Trophoblast cell (in vitro differentiated cells and primary cell): ENCODE measurements at regions not wholly inside any gene's neighbourhood (a gene's known extent, or its start where the extent isn't known, plus 50 kb on each side); places are given as distances from the start of the nearest gene placed in this dataset.

Experiments
- DNase-seq, 2 donors: peaks; one replicate each; pipeline ENCODE4 v3.0.0-alpha.2; 2016
- H2AFZ ChIP-seq: 2 replicates; pipeline ENCODE4 v1.6.1; 2013; ENCODE audit warnings: low read length, moderate library complexity, mild to moderate bottlenecking; ENCODE audit not compliant: insufficient read depth, poor library complexity
- H2AK5ac ChIP-seq: 2 replicates; pipeline ENCODE4 v1.6.1; 2013; ENCODE audit warnings: mild to moderate bottlenecking, low read length
- H2BK120ac ChIP-seq: 2 replicates; pipeline ENCODE4 v1.6.1; 2013; ENCODE audit warnings: low read length, mild to moderate bottlenecking, moderate library complexity; ENCODE audit not compliant: insufficient read depth, poor library complexity
- H2BK12ac ChIP-seq: 2 replicates; pipeline ENCODE4 v1.6.1; 2013; ENCODE audit warnings: mild to moderate bottlenecking, low read length, moderate library complexity
- H2BK5ac ChIP-seq: 2 replicates; pipeline ENCODE4 v1.6.1; 2013; ENCODE audit warnings: low read length, low read depth, moderate library complexity, mild to moderate bottlenecking; ENCODE audit not compliant: poor library complexity
- H3K14ac ChIP-seq: 2 replicates; pipeline ENCODE4 v1.6.1; 2013; ENCODE audit warnings: mild to moderate bottlenecking, low read length
- H3K18ac ChIP-seq: 2 replicates; pipeline ENCODE4 v1.6.1; 2013; ENCODE audit warnings: mild to moderate bottlenecking, low read length
- H3K23ac ChIP-seq: 2 replicates; pipeline ENCODE4 v1.6.1; 2013; ENCODE audit warnings: low read length
- H3K27ac ChIP-seq: 2 replicates; pipeline ENCODE4 v1.5.1; 2013; ENCODE audit warnings: low read depth, mild to moderate bottlenecking, inconsistent platforms, low read length, moderate library complexity
- H3K27me3 ChIP-seq: 2 replicates; pipeline ENCODE4 v1.6.1; 2013; ENCODE audit warnings: inconsistent platforms, mild to moderate bottlenecking, low read length, moderate library complexity; ENCODE audit not compliant: insufficient read depth
- H3K36me3 ChIP-seq, 2 experiments: 1 replicate in 1 of 2; 2 replicates in 1 of 2; pipeline ENCODE4 v1.6.1; 2013; ENCODE audit warnings: low read length in 2 of 2, mild to moderate bottlenecking in 2 of 2, moderate library complexity in 1 of 2; ENCODE audit not compliant: insufficient read depth in 2 of 2, control insufficient read depth in 1 of 2
- H3K4ac ChIP-seq: 2 replicates; pipeline ENCODE4 v1.6.1; 2013; ENCODE audit warnings: low read depth, mild to moderate bottlenecking, low read length, moderate library complexity
- H3K4me1 ChIP-seq, 2 experiments: 1 replicate in 1 of 2; 2 replicates in 1 of 2; pipeline ENCODE4 v1.6.1; 2013; ENCODE audit warnings: low read length in 2 of 2, mild to moderate bottlenecking in 2 of 2, moderate library complexity in 1 of 2; ENCODE audit not compliant: insufficient read depth in 2 of 2, control insufficient read depth in 1 of 2
- H3K4me2 ChIP-seq: 2 replicates; pipeline ENCODE4 v1.6.1; 2013; ENCODE audit warnings: inconsistent platforms, mild to moderate bottlenecking, low read length, moderate library complexity
- H3K4me3 ChIP-seq: 2 replicates; pipeline ENCODE4 v1.5.1; 2013; ENCODE audit warnings: mild to moderate bottlenecking, low read depth, low read length, inconsistent platforms
- H3K79me1 ChIP-seq: one replicate; pipeline ENCODE4 v1.6.1; 2013; ENCODE audit warnings: low read length
- H3K79me2 ChIP-seq: 2 replicates; pipeline ENCODE4 v1.6.1; 2013; ENCODE audit warnings: low read length, mild to moderate bottlenecking; ENCODE audit not compliant: control insufficient read depth, insufficient read depth, poor library complexity
- H3K9ac ChIP-seq: 2 replicates; pipeline ENCODE4 v1.6.1; 2013; ENCODE audit warnings: mild to moderate bottlenecking, low read length
- H3K9me3 ChIP-seq: 2 replicates; pipeline ENCODE4 v1.6.1; 2013; ENCODE audit warnings: low read depth, mild to moderate bottlenecking, control low read depth, inconsistent platforms, low read length; ENCODE audit not compliant: insufficient read depth
- H4K12ac ChIP-seq: 2 replicates; pipeline ENCODE4 v1.6.1; 2013; ENCODE audit warnings: low read depth, mild to moderate bottlenecking, low read length, moderate library complexity
- H4K8ac ChIP-seq: 2 replicates; pipeline ENCODE4 v1.6.1; 2013; ENCODE audit warnings: low read depth, mild to moderate bottlenecking, low read length, moderate library complexity
- H4K91ac ChIP-seq: one replicate; pipeline ENCODE4 v1.6.1; 2013; ENCODE audit warnings: low read depth, mild to moderate bottlenecking, low read length, moderate library complexity
- WGBS: extraction: QIAGEN DNeasy Blood & Tissue Kit; methylation state at CpG from one replicate; pipeline ENCODE4 v1.1.7; 2013; ENCODE audit warnings: missing lambda C conversion rate; ENCODE audit not compliant: insufficient read length, insufficient coverage; ENCODE audit errors: extremely low coverage; 5-methylcytosine and 5-hydroxymethylcytosine counted together

DNA sequence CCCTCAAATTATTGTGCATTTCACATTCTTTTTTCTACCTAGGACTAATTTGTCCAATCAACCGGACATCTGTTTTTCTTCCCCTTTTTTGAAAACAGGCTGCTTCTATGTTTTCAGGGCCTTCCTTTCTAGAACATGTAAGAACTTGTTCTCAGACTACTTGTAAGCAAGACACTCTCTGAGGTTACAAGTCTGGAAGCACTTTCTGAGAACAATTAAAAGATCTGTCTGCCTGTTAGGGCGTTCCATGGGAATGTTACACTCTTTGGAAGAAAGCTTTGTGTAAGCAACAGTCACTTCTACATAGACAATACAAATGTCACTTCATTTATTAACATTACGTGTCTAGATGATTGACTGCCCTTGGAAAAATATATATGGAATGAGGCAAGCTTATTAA is 50.9 kb upstream of the HSPB3 start:
- peaks cover 6 to 13% of the 10 kb centered on the region in 2 experiments for H3K4me1 ChIP-seq
- H3K9me3 ChIP-seq = no peaks in the 10 kb centered on the region
- no peaks in the 10 kb centered on the region for H3K27me3 ChIP-seq
- H3K18ac ChIP-seq = no peak overlapping the region
- no peak overlapping the region for H3K14ac ChIP-seq
- H3K4me2 ChIP-seq = no peak overlapping the region
- no peak overlapping the region for H3K23ac ChIP-seq
- no peaks in the 10 kb centered on the region for H3K79me2 ChIP-seq
- H2AK5ac ChIP-seq = no peak overlapping the region
- peaks cover 9% of the 10 kb centered on the region for H3K79me1 ChIP-seq
- H4K91ac ChIP-seq = no peak overlapping the region
- no peak overlapping the region for H2BK120ac ChIP-seq
- H3K9ac ChIP-seq = no peak overlapping the region
- H3K4ac ChIP-seq = no peak overlapping the region
- H3K36me3 ChIP-seq = no peaks in the 10 kb centered on the region
- no peak overlapping the region for H4K12ac ChIP-seq
- WGBS = no CpG with 5 or more reads among the region's 3 CpGs
- H2BK5ac ChIP-seq = no peak overlapping the region
- H2AFZ ChIP-seq = no peak overlapping the region
- H3K4me3 ChIP-seq = no peak overlapping the region
- no peak overlapping the region for H4K8ac ChIP-seq
- peak overlapping the region; percentile 46 for H3K27ac ChIP-seq
- no peak for DNase-seq
- H2BK12ac ChIP-seq = no peak overlapping the region

- H3K4me2 ChIP-seq = no peak overlapping the region
- peaks cover 6 to 13% of the 10 kb centered on the region in 2 experiments for H3K4me1 ChIP-seq
- no peak overlapping the region for H4K12ac ChIP-seq
- no peak for DNase-seq
- H3K9me3 ChIP-seq = no peaks in the 10 kb centered on the region
- H3K79me1 ChIP-seq = peaks cover 9% of the 10 kb centered on the region
- no peak overlapping the region for H2BK5ac ChIP-seq
- no peak overlapping the region for H2AFZ ChIP-seq
- no peaks in the 10 kb centered on the region for H3K27me3 ChIP-seq
- WGBS = no CpG with 5 or more reads among the region's 4 CpGs
- H3K23ac ChIP-seq = no peak overlapping the region
- no peak overlapping the region for H2BK120ac ChIP-seq
- H3K18ac ChIP-seq = no peak overlapping the region
- H3K9ac ChIP-seq = no peak overlapping the region
- H3K14ac ChIP-seq = no peak overlapping the region
- no peak overlapping the region for H3K27ac ChIP-seq
- H2BK12ac ChIP-seq = no peak overlapping the region
- H4K8ac ChIP-seq = no peak overlapping the region
- no peak overlapping the region for H4K91ac ChIP-seq
- no peak overlapping the region for H2AK5ac ChIP-seq
- H3K4ac ChIP-seq = no peak overlapping the region
- no peak overlapping the region for H3K4me3 ChIP-seq
- no peaks in the 10 kb centered on the region for H3K79me2 ChIP-seq
- no peaks in the 10 kb centered on the region for H3K36me3 ChIP-seq
These were observed 51.5 kb upstream of the HSPB3 start for GRCh38 chr5:54403885-54404416.

- no peak overlapping the region for H4K8ac ChIP-seq
- H3K18ac ChIP-seq = no peak overlapping the region
- peak in 1 of 2 donors; percentile 55 for DNase-seq
- WGBS = no CpG with 5 or more reads among the region's 2 CpGs
- no peak overlapping the region for H2AFZ ChIP-seq
- no peak overlapping the region for H4K12ac ChIP-seq
- H3K14ac ChIP-seq = peak overlapping the region; percentile 8
- no peak overlapping the region for H3K4me2 ChIP-seq
- H3K27me3 ChIP-seq = no peaks in the 10 kb centered on the region
- H3K79me1 ChIP-seq = peaks cover 9% of the 10 kb centered on the region
- no peaks in the 10 kb centered on the region for H3K79me2 ChIP-seq
- H3K23ac ChIP-seq = no peak overlapping the region
- no peak overlapping the region for H2AK5ac ChIP-seq
- H3K4me1 ChIP-seq = peaks cover 6 to 13% of the 10 kb centered on the region in 2 experiments
- H3K4me3 ChIP-seq = no peak overlapping the region
- no peak overlapping the region for H2BK12ac ChIP-seq
- H3K36me3 ChIP-seq = no peaks in the 10 kb centered on the region
- peak overlapping the region; percentile 54 for H3K27ac ChIP-seq
- no peak overlapping the region for H3K9ac ChIP-seq
- no peak overlapping the region for H3K4ac ChIP-seq
- peak overlapping the region; percentile 21 for H2BK120ac ChIP-seq
- peak overlapping the region; percentile 12 for H2BK5ac ChIP-seq
- H3K9me3 ChIP-seq = no peaks in the 10 kb centered on the region
- peak overlapping the region; percentile 20 for H4K91ac ChIP-seq
These were observed 52.4 kb upstream of the HSPB3 start for GRCh38 chr5:54403121-54403520.

DNA sequence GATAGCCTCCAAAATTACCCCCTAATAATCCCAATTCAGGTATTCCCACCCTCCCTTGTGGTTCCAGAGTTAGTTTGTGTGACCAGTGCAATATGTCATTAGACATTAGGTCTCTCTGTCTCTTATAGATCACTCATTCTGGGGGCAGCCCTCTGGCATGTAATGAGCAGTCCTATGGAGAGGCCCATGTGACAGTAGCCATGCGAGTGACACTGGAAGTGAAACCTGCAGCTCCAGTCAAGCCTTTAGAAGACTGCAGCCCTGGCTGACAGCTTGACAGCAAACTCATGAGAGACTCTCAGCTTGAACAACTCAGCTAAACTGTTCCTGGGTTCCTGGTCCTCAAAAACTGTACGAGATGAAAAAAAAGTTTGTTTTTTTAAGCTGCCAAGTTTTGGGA is 54.0 kb upstream of the HSPB3 start:
- Histone ChIP-seq H3K14ac (no peak overlapping the region), H3K4me1 (peaks cover 6 to 13% of the 10 kb centered on the region in 2 experiments), H3K23ac (no peak overlapping the region), H3K9me3 (no peaks in the 10 kb centered on the region), H4K12ac (no peak overlapping the region), H2BK12ac (no peak overlapping the region), H4K8ac (peak overlapping the region; percentile 4), H3K4me3 (no peak overlapping the region), H3K9ac (no peak overlapping the region), H2AK5ac (no peak overlapping the region), H3K4me2 (no peak overlapping the region), H2AFZ (no peak overlapping the region), H3K79me1 (peaks cover 9% of the 10 kb centered on the region), H3K18ac (no peak overlapping the region), H3K27ac (no peak overlapping the region), H3K36me3 (no peaks in the 10 kb centered on the region), H2BK120ac (no peak overlapping the region), H3K4ac (no peak overlapping the region), H3K79me2 (no peaks in the 10 kb centered on the region), H2BK5ac (no peak overlapping the region), H3K27me3 (no peaks in the 10 kb centered on the region), H4K91ac (no peak overlapping the region)
- WGBS = no CpG with 5 or more reads among the region's 2 CpGs
- DNase-seq = no peak
